ENCODE measurements at regions not wholly inside any gene's neighbourhood (a gene's known extent, or its start where the extent isn't known, plus 50 kb on each side); places are given as distances from the start of the nearest gene placed in this dataset.

- DNase-seq (ENCODE audit: extremely low read depth in 1 of 4, low spot score in 3 of 4) (no peak), FAIRE-seq (no peak), ATAC-seq (no peak)
- no peak overlapping the region for H3K4me3 ChIP-seq
- H3K4me1 ChIP-seq (replicated peaks in 1 of 2; ENCODE audit: control insufficient read depth in 2 of 2, insufficient read depth in 2 of 2, low read length in 2 of 2) = peaks cover 0 to 17% of the 10 kb centered on the region in 2 experiments; a peak in 3 of 5 replicates
- no peak overlapping the region for H3K9ac ChIP-seq (ENCODE audit: insufficient read depth in 1 of 2, low read depth in 2 of 2, low read length in 2 of 2)
- H3K4me2 ChIP-seq (ENCODE audit: insufficient read depth, low read length) = no peak overlapping the region
- H2AFZ ChIP-seq (ENCODE audit: low read depth, low read length) = peak overlapping the region; percentile 70
- in situ Hi-C loops (cut with MboI) (no loop called here), intact Hi-C loops (cut with micrococcal nuclease) (no loop called here)
- no peaks in the 10 kb centered on the region for H3K9me3 ChIP-seq (replicated peaks; ENCODE audit: control insufficient read depth, insufficient read depth, low read depth, low read length)
- no peaks in the 10 kb centered on the region for H3K36me3 ChIP-seq (ENCODE audit: control insufficient read depth, insufficient read depth, low read length)
- ChIA-PET CTCF (ENCODE audit: low intra/inter-chr PET ratio) (no interaction called here), POLR2A (interaction anchor here (0.7 kb wide), 1 partner anchor 11 kb away, joined by 3 read pairs; no protein-coding TSS in a partner anchor)
- TF ChIP-seq RFX7 (CRISPR knock-in tag; IDR thresholded peaks at IDR 0.05) = no peak
- no peak for TF ChIP-seq CBX8 (IDR thresholded peaks at IDR 0.05; ENCODE audit: borderline replicate concordance, extremely low read depth, low read depth, low read length, poor library complexity, severe bottlenecking)
- no peak for TF ChIP-seq ZBTB7A (IDR thresholded peaks at IDR 0.05; ENCODE audit: borderline replicate concordance, control insufficient read depth, low read depth, low read length)
- TF ChIP-seq SPI1 (IDR thresholded peaks at IDR 0.05; ENCODE audit: borderline replicate concordance, low read depth, low read length) = no peak
- TF ChIP-seq NELFE (IDR thresholded peaks at IDR 0.05; ENCODE audit: insufficient read depth, insufficient read length) = no peak
- no peaks in the 10 kb centered on the region for H3K79me2 ChIP-seq (ENCODE audit: control insufficient read depth, insufficient read depth, low read length)
- H3K9me1 ChIP-seq (ENCODE audit: control insufficient read depth, insufficient read depth, low read length) = no peaks in the 10 kb centered on the region
- no peaks in the 10 kb centered on the region for H3K27me3 ChIP-seq (ENCODE audit: control insufficient read depth in 2 of 2, insufficient read depth in 2 of 2, low read length in 2 of 2)
- H4K20me1 ChIP-seq (replicated peaks; ENCODE audit: control insufficient read depth, insufficient read depth, low read length) = no peaks in the 10 kb centered on the region
- no peak overlapping the region for H3K27ac ChIP-seq (ENCODE audit: extremely low read depth, low read depth, low read length)
- 72% methylated on average over 7 of the region's 7 CpGs for WGBS (ENCODE audit: insufficient coverage, low coverage, missing lambda C conversion rate)
- BruUV-seq (replicated peaks) = no TSS peak
These were observed 604.7 kb upstream of the CITED2 start for GRCh38 chr6:139979021-139979725.

Measured in K562 (cell line).